ENCODE measurements at regions not wholly inside any gene's neighbourhood (a gene's known extent, or its start where the extent isn't known, plus 50 kb on each side); places are given as distances from the start of the nearest gene placed in this dataset.

GRCh38 chr16:9555051-9555450 lies 463.6 kb downstream of the HAPSTR1 start:
- Histone ChIP-seq H3K9me3 (peaks cover 0 to 9% (median 0%) of the 10 kb centered on the region in 3 donors), H3K36me3 (no peaks in the 10 kb centered on the region), H3K27ac (no peak overlapping the region), H3K27me3 (no peaks in the 10 kb centered on the region), H3K4me3 (no peak overlapping the region), H3K4me1 (no peaks in the 10 kb centered on the region)
- TF ChIP-seq POLR2A (IDR thresholded peaks at IDR 0.05) (no peak), CTCF (IDR thresholded peaks at IDR 0.05) (no peak)
- no peak for DNase-seq
- intact Hi-C loops (cut with DNase I) = no loop called here
- 88 to 95% methylated on average over 3 of the region's 3 CpGs for WGBS, 2 donors

GRCh38 chr16:9556949-9557665 lies 465.7 kb downstream of the HAPSTR1 start:
- no peaks in the 10 kb centered on the region for H3K9me3 ChIP-seq
- 56 to 70% methylated on average over 7 of the region's 7 CpGs for WGBS, 2 donors
- DNase-seq = no peak
- no peak overlapping the region for H3K27ac ChIP-seq
- H3K4me3 ChIP-seq = no peak overlapping the region
- H3K27me3 ChIP-seq = no peaks in the 10 kb centered on the region
- intact Hi-C loops (cut with DNase I) = no loop called here
- H3K36me3 ChIP-seq = no peaks in the 10 kb centered on the region
- H3K4me1 ChIP-seq = no peaks in the 10 kb centered on the region
- TF ChIP-seq POLR2A (IDR thresholded peaks at IDR 0.05) (no peak), CTCF (IDR thresholded peaks at IDR 0.05) (no peak)

- Histone ChIP-seq H3K36me3 (no peaks in the 10 kb centered on the region), H3K4me3 (no peak overlapping the region), H3K27me3 (no peaks in the 10 kb centered on the region), H3K9me3 (no peaks in the 10 kb centered on the region), H3K4me1 (no peaks in the 10 kb centered on the region), H3K27ac (no peak overlapping the region)
- no peak for DNase-seq
- intact Hi-C loops (cut with DNase I) = no loop called here
- WGBS, 2 donors = 57 to 87% methylated on average over 3 of the region's 3 CpGs
- TF ChIP-seq POLR2A (IDR thresholded peaks at IDR 0.05) (no peak), CTCF (IDR thresholded peaks at IDR 0.05) (no peak)
Observed at GRCh38 chr16:9557713-9558112, 466.3 kb downstream of the HAPSTR1 start.

- WGBS, 2 donors = 88 to 91% methylated on average over 6 of the region's 6 CpGs
- Histone ChIP-seq H3K4me3 (no peak overlapping the region), H3K27ac (no peak overlapping the region), H3K36me3 (no peaks in the 10 kb centered on the region), H3K4me1 (no peaks in the 10 kb centered on the region), H3K27me3 (no peaks in the 10 kb centered on the region), H3K9me3 (no peaks in the 10 kb centered on the region)
- intact Hi-C loops (cut with DNase I) = no loop called here
- DNase-seq = no peak
- TF ChIP-seq POLR2A (IDR thresholded peaks at IDR 0.05) (no peak), CTCF (IDR thresholded peaks at IDR 0.05) (no peak)
Observed at GRCh38 chr16:9566099-9566498, 474.7 kb downstream of the HAPSTR1 start.

- TF ChIP-seq CTCF (IDR thresholded peaks at IDR 0.05) (no peak), POLR2A (IDR thresholded peaks at IDR 0.05) (no peak)
- no peak for DNase-seq
- no peak overlapping the region for H3K27ac ChIP-seq
Observed at GRCh38 chr16:9567666-9568065, 476.2 kb downstream of the HAPSTR1 start.

More at GRCh38 chr16:9567666-9568065, 476.2 kb downstream of the HAPSTR1 start:
- no peaks in the 10 kb centered on the region for H3K27me3 ChIP-seq
- H3K4me3 ChIP-seq = no peak overlapping the region
- H3K4me1 ChIP-seq = no peaks in the 10 kb centered on the region
- no peaks in the 10 kb centered on the region for H3K36me3 ChIP-seq
- H3K9me3 ChIP-seq = no peaks in the 10 kb centered on the region
- 50 to 65% methylated on average over 7 of the region's 7 CpGs for whole genome bisulfite sequencing, 2 donors
- intact Hi-C loops (cut with DNase I) = no loop called here
